G401.6 (cell line): ENCODE measurements at regions not wholly inside any gene's neighbourhood (a gene's known extent, or its start where the extent isn't known, plus 50 kb on each side); places are given as distances from the start of the nearest gene placed in this dataset.
"Not testable (repeated sequence)": the region's sequence is repeated elsewhere in the genome, so short reads cannot be mapped to it uniquely, and the experiment has no call there.

Experiments used
- FAIRE-seq: peaks from 2 replicates; lab custom pipeline; 2012; peaks lifted over from hg19 to GRCh38; lab: Jason Lieb, UNC

- no peak for FAIRE-seq
Observed at GRCh38 chr13:50156561-50157127, 141.4 kb downstream of the KCNRG start.

DNA sequence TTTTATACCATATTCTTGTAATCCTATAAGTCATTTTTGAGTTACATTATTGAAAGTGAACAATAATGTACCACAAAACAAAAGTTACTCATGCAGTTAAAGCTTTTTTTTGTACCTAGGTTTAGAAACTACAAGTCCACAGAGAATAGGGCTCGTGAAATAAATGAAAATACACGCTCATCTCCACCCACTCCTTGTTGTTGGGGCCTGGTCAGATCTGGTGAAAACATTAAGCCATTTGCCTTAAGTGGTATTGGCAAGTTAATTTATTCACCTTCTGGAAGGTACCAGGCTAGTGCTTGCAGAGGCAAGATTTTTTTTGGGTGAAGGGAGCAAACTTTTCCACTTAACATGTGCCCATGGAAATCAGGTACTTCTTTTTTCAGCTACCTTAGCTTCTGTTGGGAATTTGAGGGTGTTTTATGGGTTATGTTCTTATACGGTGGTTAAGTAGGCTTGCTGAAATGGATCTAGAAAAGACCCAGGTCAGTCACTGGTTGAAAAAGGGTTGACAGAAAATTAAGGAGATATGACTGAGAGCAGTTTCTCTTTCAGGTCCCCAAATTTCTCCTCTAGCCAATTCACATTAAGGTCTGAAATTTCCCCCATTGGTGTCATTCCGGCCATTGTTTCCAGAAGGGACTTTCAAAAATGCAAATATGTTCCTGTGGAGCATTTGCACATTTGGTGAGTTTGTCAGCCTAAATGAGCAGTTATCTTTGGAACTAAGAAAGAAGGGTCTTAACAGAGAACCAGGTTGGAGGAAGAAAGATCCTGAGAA is 143.3 kb downstream of the KCNRG start:
- no peak for FAIRE-seq

- FAIRE-seq: no peak
Observed at GRCh38 chr13:50159607-50160006, 144.4 kb downstream of the KCNRG start.

DNA sequence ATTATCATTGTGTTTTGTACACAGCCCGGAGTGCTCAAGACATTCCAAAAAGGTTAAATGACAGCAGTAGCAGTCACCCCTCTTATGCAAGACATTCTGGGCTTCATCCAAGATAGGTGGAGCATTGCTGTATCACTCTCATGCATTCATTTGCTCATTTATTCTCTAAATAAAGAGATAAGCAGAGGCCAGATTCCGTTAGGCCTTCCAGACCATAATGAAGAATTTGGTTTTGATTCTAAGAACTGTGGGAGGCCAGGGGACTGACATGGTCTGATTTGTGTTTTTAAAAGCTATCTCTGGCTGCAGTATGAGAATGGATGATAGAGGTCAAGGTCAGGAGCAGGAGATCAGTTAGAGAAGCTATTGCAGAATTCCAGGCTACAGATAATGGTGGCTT is 145.8 kb downstream of the KCNRG start:
- FAIRE-seq: no peak

DNA sequence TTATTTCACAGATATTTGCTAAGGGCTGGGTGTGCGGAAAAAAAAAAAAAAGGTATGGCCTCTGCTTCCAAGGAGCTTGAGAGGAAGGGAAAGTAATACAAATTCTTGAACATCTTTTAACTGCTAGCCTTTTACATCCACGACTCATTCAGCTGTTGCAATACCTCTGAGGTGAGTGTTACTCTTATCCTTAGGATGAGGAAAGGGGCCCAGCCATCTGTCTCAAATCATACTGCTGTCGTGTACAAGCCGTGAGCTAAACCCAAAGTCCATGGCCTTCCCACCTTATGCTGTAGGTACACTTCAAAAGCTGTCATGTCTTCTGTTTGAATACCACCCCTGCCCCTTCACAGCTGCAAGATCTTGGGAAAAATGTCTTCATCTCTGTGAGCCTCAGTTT is 146.8 kb downstream of the KCNRG start:
- no peak for FAIRE-seq

DNA sequence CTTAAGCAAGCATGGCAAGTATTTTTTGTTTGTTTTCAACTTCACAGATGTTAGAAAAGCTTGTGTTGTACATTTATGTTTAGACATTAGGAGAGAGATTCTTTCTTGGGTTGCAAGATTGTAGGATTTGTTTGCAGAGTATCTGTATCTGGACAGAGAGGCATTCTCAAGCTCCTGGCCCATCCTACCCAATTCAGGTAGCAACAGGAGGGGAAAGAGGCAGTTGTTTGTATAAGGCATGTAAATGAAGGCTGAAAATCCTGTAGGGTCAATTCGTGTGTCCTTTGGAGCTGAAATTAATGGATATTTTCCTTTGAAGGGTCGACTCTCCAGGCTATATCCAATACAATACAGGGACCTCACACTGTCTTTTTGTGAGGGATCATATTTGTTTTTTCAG is 147.3 kb downstream of the KCNRG start:
- no peak for FAIRE-seq

GRCh38 chr13:50167224-50167947 is 152.1 kb downstream of the KCNRG start:
- no peak for FAIRE-seq

DNA sequence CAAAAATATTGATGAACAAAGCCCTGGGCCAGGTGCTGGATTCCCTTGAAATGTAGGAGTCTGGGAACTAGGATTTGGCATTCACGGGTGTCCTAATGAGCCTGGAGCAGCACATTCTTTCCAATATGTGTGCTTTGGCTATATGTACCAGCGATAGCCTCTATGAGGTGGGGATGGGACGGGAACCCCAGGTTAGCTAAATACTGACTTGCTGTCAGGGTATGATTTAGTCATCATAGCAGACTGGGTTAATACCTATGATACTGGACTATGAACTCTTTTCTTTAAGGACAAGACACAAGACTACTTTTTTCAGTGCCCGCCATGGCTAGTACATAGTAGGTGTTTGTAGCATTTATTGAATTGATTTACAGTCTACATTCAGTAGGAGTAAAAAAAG is 152.7 kb downstream of the KCNRG start:
- no peak for FAIRE-seq

- no peak for FAIRE-seq
Observed at GRCh38 chr13:50168786-50169185, 153.5 kb downstream of the KCNRG start.

DNA sequence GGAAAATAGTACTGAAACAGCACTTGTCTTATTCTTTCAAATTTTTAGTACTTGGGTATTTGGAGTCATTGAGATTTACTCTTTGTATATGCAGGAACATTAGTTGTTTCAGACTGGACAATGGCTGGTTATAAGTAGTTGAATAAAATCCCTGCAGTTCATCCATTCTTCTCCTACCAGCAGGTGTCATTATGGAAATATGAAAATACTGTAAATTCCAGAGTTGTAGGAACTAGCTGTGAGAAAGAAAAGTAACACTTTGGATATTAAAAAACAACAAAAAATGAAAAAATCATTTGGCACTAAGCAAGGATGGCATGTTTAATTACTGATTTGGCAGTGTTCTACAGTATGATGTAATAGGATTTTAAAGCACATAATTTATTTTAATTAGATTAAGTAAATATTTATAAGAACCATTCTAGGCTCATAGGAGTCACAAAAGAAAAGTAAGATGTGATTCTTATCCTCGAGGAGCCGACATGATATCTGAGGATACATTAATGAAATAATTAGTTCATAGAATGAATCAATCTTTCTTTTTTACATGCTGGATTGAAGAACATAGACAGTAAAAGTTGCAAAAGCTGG is 155.3 kb downstream of the KCNRG start:
- no peak for FAIRE-seq

GRCh38 chr13:50171590-50172282 is 156.5 kb downstream of the KCNRG start:
- no peak for FAIRE-seq

DNA sequence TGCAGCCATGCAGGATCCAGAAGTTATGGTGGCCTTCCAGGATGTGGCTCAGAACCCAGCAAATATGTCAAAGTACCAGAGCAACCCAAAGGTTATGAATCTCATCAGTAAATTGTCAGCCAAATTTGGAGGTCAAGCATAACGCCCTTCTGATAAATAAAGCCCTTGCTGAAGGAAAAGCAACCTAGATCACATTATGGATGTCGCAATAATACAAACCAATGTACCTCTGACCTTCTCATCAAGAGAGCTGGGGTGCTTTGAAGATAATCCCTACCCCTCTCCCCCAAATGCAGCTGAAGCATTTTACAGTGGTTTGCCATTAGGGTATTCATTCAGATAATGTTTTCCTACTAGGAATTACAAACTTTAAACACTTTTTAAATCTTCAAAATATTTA is 157.8 kb downstream of the KCNRG start:
- FAIRE-seq: not testable (repeated sequence)

DNA sequence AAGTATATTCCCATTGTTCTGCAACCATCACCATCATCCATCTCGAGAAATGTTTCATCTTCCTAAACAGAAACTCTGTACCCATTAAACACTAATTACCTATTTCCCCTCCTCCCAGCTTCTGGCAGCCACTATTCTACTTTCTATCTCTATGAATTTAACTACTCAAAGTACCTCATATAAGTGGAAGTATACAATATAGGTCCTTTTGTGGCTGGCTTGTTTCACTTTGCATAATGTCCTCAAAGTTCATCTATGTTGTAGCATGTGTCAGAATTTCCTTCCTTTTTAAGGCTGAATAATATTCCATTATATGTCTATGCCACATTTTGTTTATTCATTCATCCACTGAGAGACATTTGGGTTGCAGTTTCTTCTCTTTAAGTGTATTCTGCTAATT is 159.4 kb downstream of the KCNRG start:
- FAIRE-seq: no peak

- FAIRE-seq: no peak
Observed at GRCh38 chr13:50179977-50180376, 164.7 kb downstream of the KCNRG start.

GRCh38 chr13:50185769-50186763 is 170.8 kb downstream of the KCNRG start:
- not testable (repeated sequence) for FAIRE-seq

GRCh38 chr13:50187352-50188029 is 172.2 kb downstream of the KCNRG start:
- no peak for FAIRE-seq

GRCh38 chr13:50188696-50189095 is 173.5 kb downstream of the KCNRG start:
- FAIRE-seq: no peak

GRCh38 chr13:50189450-50189849 is 174.2 kb downstream of the KCNRG start:
- no peak for FAIRE-seq

DNA sequence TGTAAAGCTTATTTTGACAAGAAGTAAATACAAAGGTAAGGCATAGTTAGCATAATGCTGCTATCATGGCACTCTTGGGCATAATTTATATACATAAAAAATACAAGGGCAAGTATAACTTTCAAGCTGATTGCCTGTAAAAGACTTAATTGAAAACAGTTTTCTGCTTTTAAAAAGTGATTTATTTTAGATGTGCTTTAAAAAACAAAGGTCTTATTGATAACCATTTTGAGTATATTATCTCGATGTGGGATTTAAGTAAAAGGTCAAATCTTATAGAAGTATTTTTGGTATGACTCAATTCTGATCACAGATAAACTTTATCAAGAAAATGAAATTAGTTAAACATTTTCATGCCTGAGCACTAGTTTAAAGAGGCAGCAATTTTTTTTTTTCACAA is 175.8 kb downstream of the KCNRG start:
- no peak for FAIRE-seq

DNA sequence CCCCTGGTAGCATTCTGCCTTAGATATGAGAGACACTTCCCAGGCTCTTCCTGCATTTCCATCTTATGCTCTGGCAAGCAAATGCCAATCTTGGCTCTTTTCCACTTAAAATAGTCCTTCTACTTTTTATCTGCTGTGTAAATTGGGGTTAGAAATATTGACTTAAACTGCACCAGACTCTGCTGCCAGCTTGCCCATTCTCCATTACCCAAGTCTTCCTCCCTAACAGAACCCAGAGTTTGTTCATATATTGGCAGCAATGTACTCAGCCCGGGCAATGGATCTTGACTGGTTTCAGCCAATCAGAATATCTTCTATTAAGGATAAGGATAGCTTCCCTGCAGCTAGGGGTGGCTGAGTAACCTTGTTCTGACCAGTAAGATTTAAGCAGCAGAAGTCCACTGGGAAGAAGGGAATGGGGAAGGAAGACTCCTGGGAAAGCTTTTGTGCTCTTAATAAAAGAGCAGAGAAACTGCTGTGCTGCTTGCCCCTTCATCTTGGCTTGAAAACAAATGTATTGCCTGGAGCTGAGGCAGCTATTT is 177.1 kb downstream of the KCNRG start:
- no peak for FAIRE-seq
